Colonic mucosa (tissue), 4 donors: ENCODE measurements at regions not wholly inside any gene's neighbourhood (a gene's known extent, or its start where the extent isn't known, plus 50 kb on each side); places are given as distances from the start of the nearest gene placed in this dataset.
"Not testable (repeated sequence)": the region's sequence is repeated elsewhere in the genome, so short reads cannot be mapped to it uniquely, and the experiment has no call there.

Experiments
- DNase-seq: peaks from one replicate; pipeline ENCODE4 v3.0.0-alpha.2; 2020
- H3K27ac ChIP-seq: fragments of 200-600 bp; one replicate; pipeline ENCODE4 v1.8.0; 2021
- H3K27me3 ChIP-seq: fragments of 200-600 bp; one replicate; pipeline ENCODE4 v1.8.0; 2021
- H3K36me3 ChIP-seq: fragments of 200-600 bp; one replicate; pipeline ENCODE4 v1.8.0; 2021
- H3K4me1 ChIP-seq: fragments of 200-600 bp; one replicate; pipeline ENCODE4 v1.8.0; 2021; ENCODE audit warnings: mild to moderate bottlenecking
- H3K4me3 ChIP-seq: fragments of 200-600 bp; one replicate; pipeline ENCODE4 v1.8.0; 2021
- H3K9ac ChIP-seq, 2 donors: one replicate each; pipeline ENCODE4 v1.7.0; 2013; ENCODE audit warnings: control low read depth in 2 of 2, low read depth in 2 of 2, low read length in 2 of 2
- H3K9me3 ChIP-seq: fragments of 200-600 bp; one replicate; pipeline ENCODE4 v1.8.0; 2021
- CTCF ChIP-seq: fragments of 200-600 bp; IDR thresholded peaks from one replicate; pipeline ENCODE4 v1.8.0; 2022; ENCODE audit warnings: antibody characterized with exemption, mild to moderate bottlenecking
- intact Hi-C: fragments of 100-400 bp; cut with DNase I; formaldehyde crosslinking; loops from one replicate; pipeline ENCODE4 v1.14.1; 2022
- donor health status: healthy.
- donor health status: DM: no; HTN: no; CAD: no.
- donor health status: DM: no; HTN: no; CAD: no.

- no peak overlapping the region for H3K9ac ChIP-seq
- no peaks in the 10 kb centered on the region for H3K36me3 ChIP-seq
- H3K27ac ChIP-seq = no peak overlapping the region
- no peak for TF ChIP-seq CTCF
- no peak for DNase-seq
- intact Hi-C loops = no loop called here
- H3K4me1 ChIP-seq = no peaks in the 10 kb centered on the region
- H3K4me3 ChIP-seq = no peak overlapping the region
- no peaks in the 10 kb centered on the region for H3K27me3 ChIP-seq
- H3K9me3 ChIP-seq = no peaks in the 10 kb centered on the region
These were observed 89.7 kb upstream of the PARP8 start for GRCh38 chr5:50576686-50577256.

GRCh38 chr5:50580506-50580905, 85.9 kb upstream of the PARP8 start:
- no peak overlapping the region for H3K4me3 ChIP-seq
- no peaks in the 10 kb centered on the region for H3K36me3 ChIP-seq
- H3K9ac ChIP-seq = no peak overlapping the region
- intact Hi-C loops = no loop called here
- no peaks in the 10 kb centered on the region for H3K9me3 ChIP-seq
- no peaks in the 10 kb centered on the region for H3K4me1 ChIP-seq
- H3K27ac ChIP-seq = no peak overlapping the region
- no peaks in the 10 kb centered on the region for H3K27me3 ChIP-seq
- TF ChIP-seq CTCF = no peak
- DNase-seq = no peak

GRCh38 chr5:50581845-50582244, 84.6 kb upstream of the PARP8 start:
- DNase-seq, H3K27ac ChIP-seq, H3K27me3 ChIP-seq, H3K9me3 ChIP-seq, H3K4me1 ChIP-seq, intact Hi-C loops, H3K9ac ChIP-seq, H3K4me3 ChIP-seq, H3K36me3 ChIP-seq: not testable (repeated sequence)

- Histone ChIP-seq H3K9ac (no peak overlapping the region), H3K27ac (no peak overlapping the region), H3K27me3 (no peaks in the 10 kb centered on the region), H3K9me3 (no peaks in the 10 kb centered on the region), H3K4me1 (no peaks in the 10 kb centered on the region), H3K36me3 (no peaks in the 10 kb centered on the region), H3K4me3 (no peak overlapping the region)
- no peak for DNase-seq
- TF ChIP-seq CTCF = no peak
- intact Hi-C loops = no loop called here
These were observed 83.7 kb upstream of the PARP8 start for GRCh38 chr5:50582699-50583098.

GRCh38 chr5:50583621-50584020, 82.8 kb upstream of the PARP8 start:
- no peaks in the 10 kb centered on the region for H3K36me3 ChIP-seq
- intact Hi-C loops = no loop called here
- DNase-seq = no peak

GRCh38 chr5:50588471-50588870, 78.0 kb upstream of the PARP8 start:
- H3K36me3 ChIP-seq, H3K9me3 ChIP-seq, H3K27ac ChIP-seq, H3K9ac ChIP-seq, H3K4me1 ChIP-seq, H3K27me3 ChIP-seq, H3K4me3 ChIP-seq, DNase-seq, intact Hi-C loops: not testable (repeated sequence)

More at GRCh38 chr5:50583621-50584020, 82.8 kb upstream of the PARP8 start:
- Histone ChIP-seq H3K4me3 (no peak overlapping the region), H3K27me3 (no peaks in the 10 kb centered on the region), H3K27ac (no peak overlapping the region), H3K4me1 (no peaks in the 10 kb centered on the region), H3K9me3 (no peaks in the 10 kb centered on the region), H3K9ac (no peak overlapping the region)
- TF ChIP-seq CTCF = no peak

GRCh38 chr5:50590444-50591189, 75.8 kb upstream of the PARP8 start:
- H3K4me3 ChIP-seq, DNase-seq, H3K36me3 ChIP-seq, H3K4me1 ChIP-seq, intact Hi-C loops, H3K9me3 ChIP-seq, H3K27me3 ChIP-seq, H3K27ac ChIP-seq, H3K9ac ChIP-seq: not testable (repeated sequence)

GRCh38 chr5:50591338-50591737, 75.1 kb upstream of the PARP8 start:
- H3K4me3 ChIP-seq, intact Hi-C loops: not testable (repeated sequence)

More at GRCh38 chr5:50591338-50591737, 75.1 kb upstream of the PARP8 start:
- H3K36me3 ChIP-seq, H3K27me3 ChIP-seq, H3K9me3 ChIP-seq, H3K27ac ChIP-seq, H3K4me1 ChIP-seq, DNase-seq, H3K9ac ChIP-seq: not testable (repeated sequence)
